ENCODE measurements at regions not wholly inside any gene's neighbourhood (a gene's known extent, or its start where the extent isn't known, plus 50 kb on each side); places are given as distances from the start of the nearest gene placed in this dataset.
"Not testable (repeated sequence)": the region's sequence is repeated elsewhere in the genome, so short reads cannot be mapped to it uniquely, and the experiment has no call there.

DNA sequence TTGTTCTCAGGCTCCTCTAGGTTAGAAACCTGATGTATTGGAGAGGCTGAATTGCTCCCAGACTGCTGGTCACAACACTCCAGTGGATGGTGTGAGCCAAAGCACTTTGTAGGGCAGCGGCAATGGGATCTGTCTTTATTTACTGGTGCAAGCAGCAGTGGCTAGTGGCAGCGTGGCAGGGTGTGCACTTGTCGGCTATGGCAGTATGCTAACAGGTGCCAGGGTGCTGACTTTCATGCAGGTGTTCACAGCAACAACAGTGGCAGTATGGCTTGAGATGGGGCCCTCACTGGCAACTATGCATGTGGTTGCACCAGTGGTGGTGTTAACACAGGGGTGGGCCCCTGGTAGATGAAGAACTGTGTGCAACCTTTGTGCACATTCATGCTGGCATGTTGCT, 347.8 kb downstream of the DSC3 start:
- TF ChIP-seq, protein P1, sequence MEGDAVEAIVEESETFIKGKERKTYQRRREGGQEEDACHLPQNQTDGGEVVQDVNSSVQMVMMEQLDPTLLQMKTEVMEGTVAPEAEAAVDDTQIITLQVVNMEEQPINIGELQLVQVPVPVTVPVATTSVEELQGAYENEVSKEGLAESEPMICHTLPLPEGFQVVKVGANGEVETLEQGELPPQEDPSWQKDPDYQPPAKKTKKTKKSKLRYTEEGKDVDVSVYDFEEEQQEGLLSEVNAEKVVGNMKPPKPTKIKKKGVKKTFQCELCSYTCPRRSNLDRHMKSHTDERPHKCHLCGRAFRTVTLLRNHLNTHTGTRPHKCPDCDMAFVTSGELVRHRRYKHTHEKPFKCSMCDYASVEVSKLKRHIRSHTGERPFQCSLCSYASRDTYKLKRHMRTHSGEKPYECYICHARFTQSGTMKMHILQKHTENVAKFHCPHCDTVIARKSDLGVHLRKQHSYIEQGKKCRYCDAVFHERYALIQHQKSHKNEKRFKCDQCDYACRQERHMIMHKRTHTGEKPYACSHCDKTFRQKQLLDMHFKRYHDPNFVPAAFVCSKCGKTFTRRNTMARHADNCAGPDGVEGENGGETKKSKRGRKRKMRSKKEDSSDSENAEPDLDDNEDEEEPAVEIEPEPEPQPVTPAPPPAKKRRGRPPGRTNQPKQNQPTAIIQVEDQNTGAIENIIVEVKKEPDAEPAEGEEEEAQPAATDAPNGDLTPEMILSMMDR (IDR thresholded peaks at IDR 0.05; ENCODE audit: low read depth, low read length): no peak
- no peak for DNase-seq (ENCODE audit: extremely low read depth, low read depth)

DNA sequence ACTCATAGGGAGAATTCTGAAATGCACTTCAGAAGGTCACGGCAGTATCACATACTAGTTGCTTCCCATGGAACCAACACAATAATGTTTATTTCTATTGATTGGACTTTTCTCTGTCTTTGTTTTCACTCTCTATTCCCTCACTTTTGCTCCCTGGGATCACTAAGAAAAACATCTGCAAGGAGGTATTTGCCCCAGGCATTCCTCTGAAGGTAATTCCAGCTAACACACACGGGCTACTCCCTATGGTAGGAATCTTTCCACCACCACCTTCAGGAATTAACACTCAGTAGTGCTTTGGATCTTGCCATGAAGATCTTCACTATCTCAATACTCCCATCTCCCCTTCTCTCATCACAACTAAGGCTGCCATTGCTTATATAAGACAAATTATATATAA, 353.3 kb downstream of the DSC3 start:
- TF ChIP-seq, protein P1 (IDR thresholded peaks at IDR 0.05; ENCODE audit: low read depth, low read length): no peak
- DNase-seq (ENCODE audit: extremely low read depth, low read depth): no peak

DNA sequence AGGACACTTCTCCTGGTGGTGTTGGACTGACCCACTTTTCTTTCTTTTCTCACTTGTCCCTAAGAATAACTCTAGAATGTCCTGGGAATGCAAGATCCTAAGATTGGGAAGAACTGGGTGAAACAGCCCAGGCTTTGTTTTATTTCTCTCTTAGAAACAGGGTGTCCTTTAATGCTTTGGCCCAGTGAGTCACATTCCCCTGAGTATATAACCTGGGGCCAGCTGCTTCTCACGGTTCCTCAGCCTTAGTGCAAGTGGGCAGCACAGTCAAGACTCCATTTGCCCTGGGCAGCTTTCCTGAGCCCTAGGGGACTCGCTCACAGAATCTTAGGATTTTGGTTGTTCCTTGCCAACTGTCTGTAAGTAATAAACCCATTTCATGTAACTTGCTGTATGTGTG, 355.0 kb downstream of the DSC3 start:
- DNase-seq (ENCODE audit: extremely low read depth, low read depth): no peak
- TF ChIP-seq, protein P1 (IDR thresholded peaks at IDR 0.05; ENCODE audit: low read depth, low read length): no peak

DNA sequence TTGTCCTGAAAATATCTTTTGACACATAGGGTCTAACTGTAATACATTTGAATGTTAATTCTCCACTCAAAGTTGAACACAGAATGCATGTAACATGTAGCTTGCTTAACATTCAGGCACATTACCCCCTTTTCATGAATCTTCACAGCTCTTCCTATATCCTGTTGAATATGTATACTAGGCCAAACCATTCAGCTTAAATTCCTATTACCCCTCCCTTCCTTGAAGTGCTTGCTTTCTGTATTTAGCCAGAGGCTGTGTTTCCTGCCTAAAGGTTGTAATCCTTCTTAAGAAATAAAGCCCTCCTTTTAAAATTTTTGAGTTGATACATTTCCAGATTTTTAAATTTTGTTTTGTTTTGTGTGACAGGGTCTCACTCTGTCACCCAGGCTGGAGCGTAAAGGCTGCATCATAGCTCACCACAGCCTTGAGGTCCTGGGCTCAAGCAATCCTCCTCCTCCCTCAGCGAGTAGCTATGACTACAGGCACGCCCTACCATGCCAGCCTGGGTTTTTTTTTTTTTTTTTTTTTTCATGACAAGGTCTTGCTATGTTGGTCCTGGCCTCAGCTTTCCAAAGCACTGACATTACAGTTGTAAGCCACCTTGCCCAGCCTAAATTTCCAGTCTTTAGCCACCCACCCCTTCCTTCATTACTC, 357.6 kb downstream of the DSC3 start:
- no peak for DNase-seq (ENCODE audit: extremely low read depth, low read depth)
- TF ChIP-seq, protein P1 (IDR thresholded peaks at IDR 0.05; ENCODE audit: low read depth, low read length): no peak

DNA sequence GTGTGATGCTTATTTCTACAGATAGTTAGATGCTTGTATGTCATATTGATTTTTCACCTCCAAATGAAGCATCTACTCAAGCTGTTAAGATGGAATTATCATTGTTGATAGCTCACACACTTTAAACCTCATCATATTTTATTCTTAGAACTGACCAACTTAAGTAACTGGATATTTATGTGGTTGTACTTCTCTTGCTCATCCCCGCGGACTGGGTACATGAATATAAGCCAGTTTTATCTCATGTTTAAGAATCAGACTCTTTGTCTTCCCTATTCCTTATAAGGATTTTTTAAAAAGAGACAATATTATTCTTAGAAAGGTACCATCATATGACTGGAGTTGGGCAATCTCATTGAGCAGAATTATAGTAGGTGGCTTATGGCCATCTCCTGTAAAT, 358.7 kb downstream of the DSC3 start:
- DNase-seq (ENCODE audit: extremely low read depth, low read depth): no peak

DNA sequence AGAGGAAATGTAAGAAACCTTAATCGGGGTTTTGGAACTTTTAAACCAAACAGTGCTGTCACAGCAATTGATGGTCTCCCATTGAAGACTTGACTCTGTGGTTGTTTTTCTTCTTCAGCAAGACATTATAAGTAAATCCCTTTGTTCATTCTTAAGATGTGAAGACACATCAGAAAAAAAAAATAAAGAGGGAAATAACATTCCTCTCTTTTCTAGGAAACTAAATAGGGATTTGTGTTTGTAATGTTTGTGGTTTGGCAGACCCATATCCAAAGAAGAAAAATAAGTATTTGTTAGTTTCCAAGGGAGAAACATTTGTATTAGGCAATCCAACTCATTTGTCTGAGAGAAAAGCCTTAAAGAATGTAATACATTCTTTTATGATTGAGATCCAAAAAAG, 359.9 kb downstream of the DSC3 start:
- no peak for DNase-seq (ENCODE audit: extremely low read depth, low read depth)
- TF ChIP-seq, protein P1 (IDR thresholded peaks at IDR 0.05; ENCODE audit: low read depth, low read length): no peak

More for the DNA sequence above, 358.7 kb downstream of the DSC3 start:
- TF ChIP-seq, protein P1 (IDR thresholded peaks at IDR 0.05; ENCODE audit: low read depth, low read length): no peak

DNA sequence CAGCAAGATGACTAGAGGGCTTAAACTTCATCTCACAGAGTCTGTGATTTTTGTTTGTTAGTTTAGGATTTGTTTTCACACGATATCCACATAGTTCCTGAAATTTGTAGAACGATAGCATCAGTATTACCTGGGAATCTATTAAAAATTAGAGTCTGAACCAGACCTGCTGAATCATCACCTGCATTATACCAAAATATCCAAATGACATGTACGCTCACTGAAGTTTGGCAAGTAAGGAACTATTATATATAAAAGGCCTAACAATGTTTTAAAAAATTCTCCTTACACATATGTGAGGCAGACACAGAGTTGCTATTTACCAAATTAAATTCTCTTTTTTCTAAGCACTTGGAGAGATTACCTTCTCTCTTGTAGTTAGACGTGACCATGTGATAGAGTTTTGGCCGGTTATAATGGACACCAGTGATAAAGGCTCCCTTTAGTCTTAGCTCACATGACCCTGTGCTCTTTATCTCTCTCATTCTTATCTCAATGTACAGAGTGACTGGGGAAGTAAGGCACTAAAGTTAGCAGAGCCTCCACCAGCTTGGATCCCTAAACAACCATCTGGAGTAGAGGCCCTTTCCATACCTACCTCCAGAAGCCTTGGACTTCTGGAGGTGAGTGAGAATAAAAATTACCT, 363.1 kb downstream of the DSC3 start:
- TF ChIP-seq, protein P1 (IDR thresholded peaks at IDR 0.05; ENCODE audit: low read depth, low read length): no peak
- DNase-seq (ENCODE audit: extremely low read depth, low read depth): no peak

DNA sequence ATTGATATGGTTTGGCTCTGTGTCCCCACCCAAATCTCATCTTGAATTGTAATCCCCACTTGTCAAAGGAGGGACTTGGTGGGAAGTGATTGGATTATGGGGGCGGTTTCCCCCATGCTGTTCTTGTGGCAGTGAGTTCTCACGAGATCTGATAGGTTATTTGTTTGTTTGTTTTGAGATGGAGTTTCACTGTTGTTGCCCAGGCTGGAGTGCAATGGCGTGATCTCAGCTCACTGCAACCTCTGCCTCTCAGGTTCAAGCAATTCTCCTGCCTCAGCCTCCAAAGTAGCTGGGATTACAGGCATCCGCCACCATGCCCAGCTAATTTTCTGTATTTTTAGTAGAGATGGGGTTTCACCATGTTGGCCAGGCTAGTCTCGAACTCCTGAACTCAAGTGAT, 364.7 kb downstream of the DSC3 start:
- not testable (repeated sequence) for DNase-seq (ENCODE audit: extremely low read depth, low read depth)
